SK-N-SH treated with all-trans-retinoic acid at 6 μM for 48 hours (cell line): ENCODE measurements at regions not wholly inside any gene's neighbourhood (a gene's known extent, or its start where the extent isn't known, plus 50 kb on each side); places are given as distances from the start of the nearest gene placed in this dataset.

Experiments
- ARNTL ChIP-seq: fragments of 450-650 bp; formaldehyde crosslinking; IDR thresholded peaks from 2 replicates; pipeline ENCODE4 v1.5.0; 2020; ENCODE audit warnings: low read depth, mild to moderate bottlenecking, moderate library complexity, borderline replicate concordance
- BACH2 ChIP-seq: fragments of 250-450 bp; sonication (Bioruptor Pico); IDR thresholded peaks from 2 replicates; pipeline ENCODE4 v1.9.0; 2021; ENCODE audit warnings: mild to moderate bottlenecking, borderline replicate concordance
- CREB5 ChIP-seq: fragments of 250-450 bp; sonication (Bioruptor Pico); IDR thresholded peaks from 2 replicates; pipeline ENCODE4 v1.5.1; 2020; ENCODE audit warnings: low read depth, mild to moderate bottlenecking, moderate library complexity
- CSDC2 ChIP-seq: fragments of 250-450 bp; sonication (Bioruptor Pico); IDR thresholded peaks from 2 replicates; pipeline ENCODE4 v1.5.0; 2020; ENCODE audit warnings: mild to moderate bottlenecking, moderate library complexity
- CSRNP3 ChIP-seq: fragments of 250-450 bp; sonication (Bioruptor Pico); IDR thresholded peaks from 2 replicates; pipeline ENCODE4 v1.5.1; 2021; ENCODE audit warnings: mild to moderate bottlenecking, moderate library complexity
- ESRRG ChIP-seq: fragments of 250-450 bp; sonication (Bioruptor Pico); IDR thresholded peaks from 2 replicates; pipeline ENCODE4 v1.6.1; 2021; ENCODE audit warnings: mild to moderate bottlenecking
- OSR1 ChIP-seq: fragments of 250-450 bp; sonication (Bioruptor Pico); IDR thresholded peaks from 2 replicates; pipeline ENCODE4 v1.8.0; 2022; ENCODE audit warnings: moderate library complexity, mild to moderate bottlenecking, inconsistent platforms
- POU6F1 ChIP-seq: fragments of 250-450 bp; sonication (Bioruptor Pico); IDR thresholded peaks from 2 replicates; pipeline ENCODE4 v1.8.0; 2021; ENCODE audit warnings: low read depth, mild to moderate bottlenecking, moderate library complexity, borderline replicate concordance
- SNAI2 ChIP-seq: fragments of 250-450 bp; sonication (Bioruptor Pico); IDR thresholded peaks from 2 replicates; pipeline ENCODE4 v1.5.0; 2020; ENCODE audit warnings: mild to moderate bottlenecking, moderate library complexity
- ZC3H10 ChIP-seq: fragments of 250-450 bp; sonication (Bioruptor Pico); IDR thresholded peaks from 2 replicates; pipeline ENCODE4 v1.5.1; 2021; ENCODE audit warnings: mild to moderate bottlenecking, moderate library complexity
- ZFP30 ChIP-seq: fragments of 450-650 bp; formaldehyde crosslinking; IDR thresholded peaks from 2 replicates; pipeline ENCODE4 v1.5.0; 2022; ENCODE audit warnings: mild to moderate bottlenecking, moderate library complexity
- ZNF565 ChIP-seq: fragments of 450-650 bp; formaldehyde crosslinking; conservative IDR thresholded peaks from 2 replicates; pipeline ENCODE4 v1.5.0; 2020; ENCODE audit warnings: low read depth, mild to moderate bottlenecking, moderate library complexity
- TF ChIP-seq, protein P1 (sequence below): fragments of 250-450 bp; sonication (Bioruptor Pico); IDR thresholded peaks from 2 replicates; pipeline ENCODE4 v1.8.0; 2020; ENCODE audit warnings: mild to moderate bottlenecking, moderate library complexity, borderline replicate concordance
- TF ChIP-seq, protein P2 (sequence below): fragments of 250-450 bp; sonication (Bioruptor Pico); IDR thresholded peaks from 2 replicates; pipeline ENCODE4 v1.5.0; 2020; ENCODE audit warnings: mild to moderate bottlenecking, moderate library complexity

- TF ChIP-seq BACH2: no peak
- TF ChIP-seq, protein P1, sequence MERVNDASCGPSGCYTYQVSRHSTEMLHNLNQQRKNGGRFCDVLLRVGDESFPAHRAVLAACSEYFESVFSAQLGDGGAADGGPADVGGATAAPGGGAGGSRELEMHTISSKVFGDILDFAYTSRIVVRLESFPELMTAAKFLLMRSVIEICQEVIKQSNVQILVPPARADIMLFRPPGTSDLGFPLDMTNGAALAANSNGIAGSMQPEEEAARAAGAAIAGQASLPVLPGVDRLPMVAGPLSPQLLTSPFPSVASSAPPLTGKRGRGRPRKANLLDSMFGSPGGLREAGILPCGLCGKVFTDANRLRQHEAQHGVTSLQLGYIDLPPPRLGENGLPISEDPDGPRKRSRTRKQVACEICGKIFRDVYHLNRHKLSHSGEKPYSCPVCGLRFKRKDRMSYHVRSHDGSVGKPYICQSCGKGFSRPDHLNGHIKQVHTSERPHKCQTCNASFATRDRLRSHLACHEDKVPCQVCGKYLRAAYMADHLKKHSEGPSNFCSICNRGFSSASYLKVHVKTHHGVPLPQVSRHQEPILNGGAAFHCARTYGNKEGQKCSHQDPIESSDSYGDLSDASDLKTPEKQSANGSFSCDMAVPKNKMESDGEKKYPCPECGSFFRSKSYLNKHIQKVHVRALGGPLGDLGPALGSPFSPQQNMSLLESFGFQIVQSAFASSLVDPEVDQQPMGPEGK (CRISPR knock-in tag): no peak
- no peak for TF ChIP-seq POU6F1 (CRISPR knock-in tag)
- TF ChIP-seq ZNF565 (CRISPR knock-in tag): no peak
- no peak for TF ChIP-seq OSR1
- no peak for TF ChIP-seq CSRNP3
- TF ChIP-seq ARNTL (CRISPR knock-in tag): no peak
- TF ChIP-seq, protein P2, sequence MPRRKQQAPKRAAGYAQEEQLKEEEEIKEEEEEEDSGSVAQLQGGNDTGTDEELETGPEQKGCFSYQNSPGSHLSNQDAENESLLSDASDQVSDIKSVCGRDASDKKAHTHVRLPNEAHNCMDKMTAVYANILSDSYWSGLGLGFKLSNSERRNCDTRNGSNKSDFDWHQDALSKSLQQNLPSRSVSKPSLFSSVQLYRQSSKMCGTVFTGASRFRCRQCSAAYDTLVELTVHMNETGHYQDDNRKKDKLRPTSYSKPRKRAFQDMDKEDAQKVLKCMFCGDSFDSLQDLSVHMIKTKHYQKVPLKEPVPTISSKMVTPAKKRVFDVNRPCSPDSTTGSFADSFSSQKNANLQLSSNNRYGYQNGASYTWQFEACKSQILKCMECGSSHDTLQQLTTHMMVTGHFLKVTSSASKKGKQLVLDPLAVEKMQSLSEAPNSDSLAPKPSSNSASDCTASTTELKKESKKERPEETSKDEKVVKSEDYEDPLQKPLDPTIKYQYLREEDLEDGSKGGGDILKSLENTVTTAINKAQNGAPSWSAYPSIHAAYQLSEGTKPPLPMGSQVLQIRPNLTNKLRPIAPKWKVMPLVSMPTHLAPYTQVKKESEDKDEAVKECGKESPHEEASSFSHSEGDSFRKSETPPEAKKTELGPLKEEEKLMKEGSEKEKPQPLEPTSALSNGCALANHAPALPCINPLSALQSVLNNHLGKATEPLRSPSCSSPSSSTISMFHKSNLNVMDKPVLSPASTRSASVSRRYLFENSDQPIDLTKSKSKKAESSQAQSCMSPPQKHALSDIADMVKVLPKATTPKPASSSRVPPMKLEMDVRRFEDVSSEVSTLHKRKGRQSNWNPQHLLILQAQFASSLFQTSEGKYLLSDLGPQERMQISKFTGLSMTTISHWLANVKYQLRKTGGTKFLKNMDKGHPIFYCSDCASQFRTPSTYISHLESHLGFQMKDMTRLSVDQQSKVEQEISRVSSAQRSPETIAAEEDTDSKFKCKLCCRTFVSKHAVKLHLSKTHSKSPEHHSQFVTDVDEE (CRISPR knock-in tag): no peak
- TF ChIP-seq CSDC2 (CRISPR knock-in tag): no peak
- TF ChIP-seq ZFP30 (CRISPR knock-in tag): no peak
- no peak for TF ChIP-seq ZC3H10
- no peak for TF ChIP-seq SNAI2
- no peak for TF ChIP-seq ESRRG
- no peak for TF ChIP-seq CREB5 (CRISPR knock-in tag)
Observed at GRCh38 chr21:18049461-18049860, 195.2 kb upstream of the CHODL start.
